ENCODE measurements at regions not wholly inside any gene's neighbourhood (a gene's known extent, or its start where the extent isn't known, plus 50 kb on each side); places are given as distances from the start of the nearest gene placed in this dataset.
"Not testable (repeated sequence)": the region's sequence is repeated elsewhere in the genome, so short reads cannot be mapped to it uniquely, and the experiment has no call there.

DNA sequence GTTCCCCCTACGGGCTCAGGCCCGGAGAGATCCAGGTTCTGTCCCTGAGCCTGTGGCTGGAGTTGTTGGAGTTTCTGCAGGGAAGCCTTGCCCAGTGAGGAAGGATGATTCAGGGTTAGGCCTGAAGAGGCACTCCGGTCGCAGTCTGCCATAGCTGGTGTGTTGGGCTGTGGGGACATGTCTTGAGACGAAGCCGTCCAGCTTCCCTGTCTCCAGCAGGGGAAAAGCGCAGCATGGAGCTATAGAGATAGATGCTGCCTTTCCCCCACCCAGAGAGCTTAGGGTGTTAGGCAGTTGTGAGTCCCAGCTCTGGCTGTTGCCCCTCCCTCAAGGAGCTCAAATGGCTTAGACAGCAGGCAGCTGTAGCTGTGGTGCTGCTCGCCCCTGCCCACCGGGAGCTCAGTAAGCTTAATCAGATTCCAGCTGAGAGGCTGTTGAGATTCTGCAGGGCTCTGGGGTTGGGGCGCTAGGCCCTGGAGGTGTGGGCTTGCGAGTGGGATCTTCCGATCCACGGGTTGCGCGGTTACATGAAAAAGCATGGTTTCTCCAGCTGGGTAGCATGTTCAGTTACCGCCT, 103.9 kb downstream of the PMAIP1 start:
- no peak for DNase-seq

DNA sequence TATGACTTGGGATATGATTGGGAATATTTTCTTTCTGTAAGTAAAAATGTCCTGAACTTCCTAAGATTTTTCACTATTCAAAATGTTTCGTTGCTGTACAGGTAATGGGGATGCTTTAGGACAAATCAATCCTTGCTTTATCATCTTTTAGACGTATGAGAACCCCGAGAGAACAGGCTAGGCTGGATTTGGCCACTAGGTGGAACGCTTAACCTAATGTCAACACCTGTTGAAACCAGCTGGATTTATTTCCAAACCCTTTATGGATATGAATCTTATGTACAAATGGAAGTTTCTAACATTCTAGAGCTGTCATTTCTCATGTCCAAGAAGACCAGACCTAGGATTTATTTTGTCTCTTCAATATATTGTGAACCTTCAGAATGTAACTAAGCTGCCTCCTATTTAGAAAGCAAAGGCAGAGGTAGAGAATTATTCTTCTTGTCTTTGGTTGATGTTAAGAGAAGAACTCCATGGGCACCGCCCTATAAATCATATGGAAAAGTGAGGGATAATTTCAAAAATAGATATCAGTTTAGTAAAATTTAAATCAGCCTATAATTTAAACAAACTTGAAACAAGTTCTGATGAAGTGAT, 96.7 kb downstream of the PMAIP1 start:
- DNase-seq = no peak

DNA sequence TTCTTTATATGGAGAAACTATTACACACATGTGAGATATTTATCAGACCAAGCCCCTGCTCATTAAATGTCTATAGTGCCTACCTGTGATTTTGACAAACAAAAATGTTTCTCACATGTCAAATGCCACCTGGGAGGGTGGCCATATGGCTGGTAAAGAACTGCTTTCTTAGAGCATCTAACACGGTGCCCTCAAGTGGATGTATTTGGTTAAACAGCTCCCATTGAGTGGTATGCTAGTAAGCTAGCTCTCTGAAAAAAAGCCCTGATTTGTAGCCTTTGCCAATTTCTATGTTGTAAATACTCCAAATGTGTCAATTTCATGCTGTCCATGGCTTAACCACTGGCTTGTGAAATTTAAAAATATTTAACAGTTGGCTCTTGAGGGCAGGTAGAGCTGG, 94.6 kb downstream of the PMAIP1 start:
- DNase-seq = no peak

DNA sequence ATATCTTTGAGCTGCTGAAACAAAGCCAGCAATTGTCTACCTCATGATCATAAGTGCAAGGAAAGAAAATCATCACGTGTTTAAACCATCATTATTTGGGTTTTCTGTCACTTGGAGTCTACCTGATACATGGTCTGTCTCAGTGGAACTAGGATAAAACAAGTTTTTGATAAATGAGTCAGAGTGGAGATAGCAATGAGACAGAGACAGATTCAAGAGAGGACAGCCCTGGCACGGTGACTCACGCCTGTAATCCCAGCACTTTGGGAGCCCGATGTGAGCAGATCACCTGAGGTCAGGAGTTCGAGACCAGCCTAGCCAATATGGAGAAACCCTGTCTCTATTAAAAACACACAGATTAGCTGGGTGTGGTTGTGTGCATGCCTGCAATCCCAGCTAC, 93.8 kb downstream of the PMAIP1 start:
- no peak for DNase-seq

DNA sequence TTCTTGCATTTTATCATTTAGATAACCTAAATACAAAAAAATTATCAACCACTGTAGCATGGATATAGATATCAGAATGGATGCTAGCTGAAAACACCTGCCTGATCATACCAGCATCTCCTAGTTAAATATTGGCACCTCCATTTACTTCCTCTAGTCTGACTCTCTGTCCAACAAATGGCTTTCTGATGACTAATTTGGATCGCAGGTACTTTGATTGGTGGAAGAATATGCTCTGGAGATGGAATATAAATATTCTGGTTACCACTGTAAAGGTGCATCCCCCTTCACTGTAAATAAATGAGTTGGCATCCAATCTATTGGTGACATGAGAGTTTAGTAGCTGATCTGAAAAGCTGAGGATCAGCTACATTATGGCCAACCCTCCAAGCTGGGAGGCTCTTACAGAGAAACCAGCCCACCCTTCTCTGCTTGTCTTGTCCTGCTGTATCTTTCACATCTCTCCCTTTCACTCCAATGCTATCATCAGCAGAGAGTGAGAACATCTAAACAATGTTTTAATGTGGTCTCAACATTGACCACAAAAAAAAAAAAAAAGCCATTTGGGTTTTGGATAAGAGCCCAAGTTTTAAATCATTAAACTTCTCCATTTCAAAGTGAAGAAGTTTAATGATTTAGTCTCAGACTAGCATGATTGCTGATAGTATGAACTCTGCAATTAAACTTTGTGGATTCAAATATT, 90.5 kb downstream of the PMAIP1 start:
- DNase-seq = no peak

DNA sequence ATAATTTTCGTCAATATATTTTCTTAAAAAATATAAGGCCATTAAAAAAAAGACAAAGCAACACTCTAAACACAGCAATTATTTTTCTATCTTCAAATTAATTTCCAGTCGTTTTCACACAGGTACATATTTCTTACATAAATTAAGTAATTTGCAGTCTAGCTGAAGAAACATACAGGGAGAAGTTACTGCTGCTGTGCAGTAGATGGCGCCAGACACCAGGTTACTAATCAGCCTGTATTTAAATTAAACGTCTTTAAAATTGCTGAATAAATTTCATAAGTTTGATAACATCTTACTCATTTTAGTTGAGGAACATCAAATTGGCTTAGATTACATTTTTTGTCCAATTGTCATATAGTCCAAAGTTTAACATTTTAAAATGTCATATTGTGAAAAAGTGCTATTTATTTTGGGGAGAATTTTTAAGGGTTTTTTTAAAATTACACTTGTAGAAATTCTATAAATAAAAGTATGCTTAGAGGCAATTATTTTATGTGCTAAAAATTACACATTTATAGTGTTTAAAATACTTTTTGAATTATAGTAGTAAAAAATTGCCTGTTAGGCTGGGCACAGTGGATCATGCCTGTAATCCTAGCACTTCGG, 88.4 kb downstream of the PMAIP1 start:
- DNase-seq = peak; percentile 43

DNA sequence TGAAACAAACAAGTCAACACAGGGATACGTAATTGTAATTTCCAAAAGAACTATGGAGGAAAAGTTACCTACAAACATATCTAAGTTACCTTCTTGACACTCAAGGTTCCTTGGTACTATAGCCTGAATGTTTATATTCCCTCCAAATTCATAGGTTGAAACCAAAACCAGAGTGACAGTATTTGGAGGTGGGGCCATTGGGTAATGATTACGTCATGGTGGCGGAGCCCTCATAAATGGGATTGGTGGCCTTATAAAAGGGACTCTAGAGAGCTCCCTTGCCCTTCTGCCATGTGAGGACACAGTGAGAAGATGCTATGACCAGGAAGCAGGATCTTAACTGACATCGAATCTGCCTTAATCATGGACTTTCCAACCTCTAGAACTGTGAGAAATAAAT, 87.3 kb downstream of the PMAIP1 start:
- no peak for DNase-seq

DNA sequence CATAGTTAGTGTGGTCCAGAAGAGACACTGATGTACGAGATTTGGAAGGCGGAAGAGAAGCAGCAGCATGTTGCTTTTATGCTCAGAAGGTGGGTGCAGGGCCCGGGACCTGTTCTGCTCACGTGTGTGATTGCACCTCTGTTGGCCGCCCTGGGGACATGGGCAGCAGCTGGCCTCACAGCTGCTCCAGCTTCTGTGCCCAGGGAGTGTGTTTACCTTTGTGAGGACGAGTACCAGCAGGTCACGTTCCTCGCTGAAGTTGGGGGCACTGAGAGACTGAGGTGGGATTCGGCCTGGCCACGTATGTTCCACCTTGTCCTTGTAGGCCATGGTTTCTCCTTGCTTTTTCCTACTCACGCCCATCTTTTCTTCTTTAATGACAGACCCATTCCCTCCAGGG, 86.3 kb downstream of the PMAIP1 start:
- DNase-seq = no peak

DNA sequence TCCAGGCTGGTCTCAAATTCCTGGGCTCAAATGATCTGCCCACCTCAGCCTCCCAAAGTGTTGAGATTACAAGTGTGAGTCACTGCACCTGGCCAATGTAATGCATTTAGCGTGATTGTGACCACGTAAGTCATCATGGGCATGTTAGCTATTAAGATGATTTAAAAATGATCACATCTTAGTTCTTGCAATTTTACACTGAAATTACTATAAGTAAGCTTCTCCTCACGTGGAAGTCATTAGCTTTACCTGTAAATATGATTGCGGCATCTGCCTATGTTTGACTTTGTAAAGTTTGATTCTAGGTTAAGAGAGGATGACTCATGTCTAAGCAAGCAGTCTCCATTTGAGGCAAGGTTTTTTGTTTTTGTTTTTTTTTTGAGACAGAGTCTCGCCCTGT, 85.5 kb downstream of the PMAIP1 start:
- DNase-seq = no peak

DNA sequence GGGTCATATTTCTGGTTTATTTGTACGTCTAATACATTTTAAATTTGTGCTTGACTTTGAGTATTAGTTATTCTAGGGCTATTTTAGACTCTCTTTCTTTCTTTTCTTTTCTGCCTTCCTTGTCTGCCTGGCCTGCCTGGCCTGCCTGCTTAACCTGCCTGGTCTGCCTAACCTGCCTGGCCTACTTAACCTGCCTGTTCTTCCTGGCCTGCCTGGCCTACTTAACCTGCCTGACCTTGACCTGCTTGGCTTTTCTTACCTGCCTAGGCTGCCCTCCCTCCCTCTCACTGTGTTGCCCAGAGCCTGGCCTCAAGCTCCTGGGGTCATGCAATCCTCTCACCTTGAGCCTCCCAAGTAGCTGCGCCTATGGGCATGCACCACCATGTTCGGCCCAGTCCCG, 83.7 kb downstream of the PMAIP1 start:
- DNase-seq = no peak

DNA sequence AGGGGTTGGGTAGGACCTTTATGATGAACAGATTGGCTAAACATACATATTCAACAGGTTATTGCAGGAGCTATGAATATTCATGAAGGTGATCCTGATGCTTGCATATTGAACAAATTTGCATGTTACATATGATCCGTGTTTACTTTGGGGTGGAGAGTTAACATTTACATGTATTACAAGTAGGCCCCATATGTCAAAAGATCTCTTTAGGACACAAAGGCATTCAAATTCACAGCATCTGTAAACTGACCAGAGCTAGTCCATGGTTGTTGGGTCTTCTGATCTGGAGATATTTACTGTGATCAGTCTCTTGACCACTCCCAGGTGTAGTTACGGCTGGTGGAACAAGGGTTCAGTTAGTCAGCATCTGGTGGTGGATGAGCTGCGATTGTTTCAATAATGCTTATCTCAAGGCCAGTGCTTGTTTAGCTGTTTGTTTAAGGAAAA, 80.4 kb downstream of the PMAIP1 start:
- DNase-seq = no peak

DNA sequence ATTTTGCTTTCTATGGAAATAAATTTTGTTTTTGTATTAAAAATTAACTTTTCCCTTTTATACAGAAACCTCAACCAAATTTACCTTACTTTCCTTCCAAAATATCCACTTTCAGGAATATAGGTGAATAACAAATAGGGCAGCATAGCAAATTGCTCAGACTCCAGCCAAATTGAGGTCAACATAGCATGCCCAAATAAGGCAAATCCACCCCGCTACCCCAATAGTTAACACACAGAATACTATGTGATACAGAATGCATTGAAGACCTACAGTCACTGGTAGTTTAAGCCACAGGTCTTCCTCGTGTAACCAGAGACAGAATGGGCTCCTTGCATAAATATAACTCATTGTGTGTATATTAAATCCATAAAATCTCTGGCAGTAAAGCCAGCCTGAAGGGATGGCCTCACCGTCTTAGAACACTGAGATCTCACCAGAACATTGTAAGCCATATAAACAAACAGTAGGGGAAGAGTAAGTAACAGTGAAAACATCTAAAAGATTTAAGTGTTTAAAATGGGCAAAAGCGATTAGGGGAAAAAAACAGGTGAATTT, 72.2 kb downstream of the PMAIP1 start:
- no peak for DNase-seq

DNA sequence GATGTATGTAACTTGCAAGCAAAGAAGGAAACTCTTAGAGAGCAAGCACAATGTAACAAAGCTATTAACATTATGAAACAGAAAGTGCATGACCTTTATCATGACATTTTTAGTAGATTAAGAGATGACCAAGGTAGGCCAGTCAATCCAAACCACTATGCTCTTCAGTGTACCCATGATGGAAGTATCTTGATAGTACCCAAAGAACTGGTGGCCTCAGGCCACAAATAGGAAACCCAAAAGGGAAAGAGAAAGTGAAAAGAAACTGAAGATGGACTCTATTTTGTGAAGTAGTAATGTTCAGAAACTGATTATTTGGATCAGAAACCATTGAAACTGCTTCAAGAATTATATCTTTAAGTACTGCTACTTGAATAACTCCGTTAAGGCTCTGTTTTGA, 71.3 kb downstream of the PMAIP1 start:
- not testable (repeated sequence) for DNase-seq

DNA sequence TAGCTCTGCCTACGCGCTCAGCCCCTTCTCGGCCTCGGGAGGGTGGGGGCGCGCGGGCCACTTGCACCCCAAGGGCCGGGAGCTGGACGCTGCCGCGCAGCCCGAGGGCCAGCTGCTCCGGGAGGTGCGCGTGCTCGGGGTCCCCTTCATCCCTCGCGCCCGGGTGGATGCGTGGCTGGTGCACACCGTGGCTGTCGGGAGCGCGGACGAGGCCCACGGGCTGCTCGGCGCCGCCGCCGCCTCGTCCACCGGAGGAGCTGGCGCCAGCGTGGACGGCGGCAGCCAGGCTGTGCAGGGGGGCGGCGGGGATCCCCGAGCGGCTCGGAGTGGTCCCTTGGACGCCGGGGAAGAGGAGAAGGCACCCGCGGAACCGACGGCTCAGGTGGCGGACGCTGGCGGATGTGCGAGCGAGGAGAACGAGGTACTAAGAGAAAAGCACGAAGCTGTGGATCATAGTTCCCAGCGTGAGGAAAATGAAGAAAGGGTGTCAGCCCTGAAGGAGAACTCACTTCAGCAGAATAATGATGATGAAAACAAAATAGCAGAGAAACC, 69.8 kb downstream of the PMAIP1 start:
- DNase-seq = not testable (repeated sequence)

DNA sequence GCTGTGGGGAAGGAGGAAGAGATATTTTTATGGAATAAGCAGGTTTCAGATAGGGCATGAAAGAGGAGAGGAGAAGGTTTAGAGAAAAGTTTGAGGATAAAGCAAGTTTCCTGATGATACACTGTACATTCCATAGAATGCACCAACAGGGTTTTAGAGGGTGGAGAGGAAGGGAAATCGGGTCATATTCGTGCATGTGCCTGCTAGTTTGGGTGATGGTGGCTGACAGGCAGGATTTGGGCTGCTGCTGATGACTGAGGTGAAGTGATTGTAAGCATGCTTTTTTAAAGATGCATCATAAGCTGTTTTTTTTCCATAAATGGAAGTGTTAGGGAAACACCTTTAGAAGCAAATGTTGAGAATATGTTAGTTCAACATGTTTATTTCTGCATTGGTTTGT, 68.8 kb downstream of the PMAIP1 start:
- no peak for DNase-seq

DNA sequence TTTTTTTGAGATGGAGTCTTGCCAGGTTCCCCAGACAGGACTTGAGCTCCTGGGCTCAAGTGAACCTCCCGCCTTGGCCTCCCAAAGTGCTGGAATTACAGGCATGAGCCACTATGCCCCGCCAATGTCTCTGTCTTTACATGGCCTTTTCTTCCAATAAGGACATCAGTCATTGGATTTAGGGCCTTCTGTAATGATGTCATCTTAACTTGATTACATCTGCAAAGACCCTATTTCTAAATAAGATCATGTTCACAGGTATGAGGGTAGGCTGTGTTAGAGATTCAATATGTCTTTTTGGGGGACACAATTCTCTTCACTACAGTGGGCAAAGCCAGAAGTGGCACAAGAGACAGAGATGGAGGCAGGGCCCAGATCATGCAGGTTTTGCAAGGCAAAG, 68.1 kb downstream of the PMAIP1 start:
- no peak for DNase-seq

DNA sequence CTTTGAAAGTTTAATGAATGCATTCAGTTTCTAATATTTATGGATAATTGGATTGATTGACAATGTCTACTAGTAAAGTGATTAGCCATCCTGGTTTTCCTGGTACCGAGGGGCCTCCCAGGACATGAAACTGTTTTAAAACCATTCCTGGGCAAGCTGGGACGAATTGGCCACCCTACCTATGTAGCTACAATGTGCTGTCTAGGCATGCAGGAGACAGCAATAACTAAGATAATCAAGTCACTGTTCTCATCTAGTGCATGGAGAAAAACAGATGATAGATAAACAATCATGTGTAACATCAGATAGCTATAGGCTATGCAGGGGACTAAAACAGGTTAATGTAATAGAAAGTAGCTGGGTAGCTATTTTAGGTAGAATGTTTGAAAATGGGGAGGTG, 67.1 kb downstream of the PMAIP1 start:
- DNase-seq = no peak

DNA sequence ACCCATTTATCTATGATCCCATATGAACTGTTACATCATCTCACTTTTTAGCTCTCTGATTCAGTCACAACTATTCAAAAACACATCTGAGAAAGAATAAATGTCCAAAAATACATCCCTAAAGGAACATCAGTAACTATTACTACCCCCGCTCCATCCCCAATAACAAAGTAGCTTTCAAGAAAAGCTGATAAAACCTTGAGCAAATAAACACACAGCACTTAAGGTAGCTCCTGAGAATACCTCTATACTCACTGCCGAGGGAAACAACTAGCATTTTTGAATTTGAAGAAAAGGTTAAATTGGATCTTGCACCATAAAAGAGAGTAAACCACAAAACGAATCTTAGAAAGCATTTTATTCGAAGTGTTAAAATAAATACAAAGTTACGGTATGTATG, 63.4 kb downstream of the PMAIP1 start:
- no peak for DNase-seq

DNA sequence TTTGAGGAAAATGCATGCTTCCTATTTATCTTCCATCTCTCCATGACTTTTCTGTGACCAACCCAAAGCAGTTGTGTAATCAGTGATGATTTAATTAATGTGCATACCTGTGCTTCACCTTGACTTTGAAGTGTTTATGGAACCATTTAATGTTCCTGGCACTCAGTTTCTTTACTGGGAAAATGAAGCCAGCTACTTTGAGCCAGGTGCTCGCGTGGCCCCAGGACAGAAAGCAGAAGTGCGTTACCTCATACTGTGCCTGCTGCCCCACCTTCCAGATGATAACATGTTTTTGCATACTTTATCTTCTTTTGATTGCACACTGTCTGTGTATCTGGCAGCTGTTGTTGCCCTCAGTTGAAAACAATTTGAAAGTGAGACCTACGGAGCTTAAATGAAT, 61.3 kb downstream of the PMAIP1 start:
- no peak for DNase-seq

DNA sequence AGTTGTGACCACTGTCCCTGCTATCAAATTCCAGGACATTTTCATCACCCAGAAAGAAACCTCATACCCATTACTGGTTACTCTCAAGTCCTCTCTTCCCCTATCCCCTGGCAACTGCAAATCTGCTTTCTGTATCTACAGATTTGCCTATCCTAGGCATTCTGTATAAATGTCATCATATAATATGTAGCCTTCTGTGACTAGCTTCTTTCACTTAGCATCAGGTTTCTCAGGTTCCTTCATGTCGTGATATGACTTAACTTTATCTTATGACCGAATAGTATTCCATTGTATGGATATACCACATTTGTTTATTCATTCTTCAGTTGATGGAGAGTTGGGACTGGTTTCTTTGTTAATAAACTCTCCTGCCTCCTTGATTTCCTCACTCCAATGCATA, 60.5 kb downstream of the PMAIP1 start:
- DNase-seq = no peak

DNA sequence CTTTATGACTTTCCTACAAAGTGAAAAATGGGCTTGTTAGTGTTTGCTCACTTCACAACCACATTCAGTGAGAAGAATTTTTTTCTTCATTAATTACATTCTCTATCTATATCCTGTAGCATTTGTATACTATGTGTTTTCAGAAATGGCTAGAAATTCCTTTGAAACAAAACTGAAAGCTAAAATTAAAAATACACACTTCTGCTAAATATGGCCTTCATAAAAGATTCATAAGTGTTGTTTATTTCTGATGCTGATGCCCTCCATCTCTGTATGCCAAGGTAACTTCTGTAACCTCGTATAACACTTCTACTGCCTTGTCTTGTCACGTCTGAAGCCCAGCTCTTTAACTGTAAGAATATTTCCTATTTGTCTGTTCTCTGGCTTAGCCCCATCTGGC, 59.8 kb downstream of the PMAIP1 start:
- no peak for DNase-seq

DNA sequence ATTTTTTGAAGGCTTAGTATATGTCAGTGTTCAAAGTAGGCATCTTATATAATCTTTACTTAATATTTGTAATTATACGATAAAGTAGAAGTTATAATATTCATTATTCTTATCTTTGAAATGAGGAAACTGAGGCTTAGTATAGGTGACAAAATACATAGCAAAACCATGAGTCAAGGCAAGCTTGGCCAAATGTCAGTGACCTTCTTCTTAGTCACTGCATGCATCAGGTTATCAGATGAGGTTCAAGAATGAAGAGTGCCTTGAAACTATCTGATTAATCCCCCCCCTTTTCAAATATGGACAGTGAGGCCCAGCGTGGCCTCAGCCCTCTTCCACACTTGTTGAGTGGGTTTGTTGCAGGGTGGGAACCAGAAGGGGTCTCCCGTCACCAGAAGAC, 59.3 kb downstream of the PMAIP1 start:
- no peak for DNase-seq

DNA sequence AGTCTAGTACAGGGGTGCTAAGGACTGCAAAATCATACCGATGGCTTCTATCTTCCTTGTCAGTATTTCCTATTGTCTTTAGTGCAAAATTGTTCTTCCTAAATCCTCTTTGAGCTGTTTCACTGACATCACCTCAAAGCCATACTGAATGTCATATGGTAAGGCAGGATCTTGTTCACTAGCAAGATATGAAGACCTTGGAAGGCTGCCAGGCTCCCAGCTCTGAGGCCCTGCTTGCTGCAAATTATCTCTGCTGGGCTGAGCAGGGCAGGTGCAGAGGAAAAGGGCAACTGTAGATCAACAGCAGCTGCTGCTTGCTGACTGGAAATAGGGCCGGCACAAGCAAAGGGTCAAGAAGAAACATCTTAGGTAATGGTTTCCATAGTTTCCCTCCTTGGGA, 58.2 kb downstream of the PMAIP1 start:
- no peak for DNase-seq

DNA sequence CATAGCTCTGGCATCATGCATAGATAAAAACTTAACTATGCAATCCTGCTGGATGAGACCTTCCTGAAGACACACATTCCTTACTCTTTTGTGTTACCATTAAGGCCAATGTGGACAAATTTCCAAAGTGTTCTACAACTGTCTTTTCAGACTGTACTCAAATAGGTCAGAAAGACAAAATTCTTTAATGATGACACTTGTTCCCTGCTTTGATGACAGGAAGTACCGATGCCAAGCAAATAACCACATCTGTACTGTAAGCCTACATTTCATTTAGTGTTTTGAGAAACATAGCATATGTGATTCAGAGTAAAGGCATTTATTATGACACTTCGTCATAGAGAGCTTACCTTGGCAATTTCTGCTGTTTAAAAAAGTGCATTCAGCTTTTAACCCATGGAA, 55.0 kb downstream of the PMAIP1 start:
- DNase-seq = no peak

Measured in activated CD4-positive, alpha-beta T cell treated with anti-CD3 and anti-CD28 coated beads, Interleukin-2, amount 50 U/mL, for 1 hour (primary cell).